ENCODE measurements at regions not wholly inside any gene's neighbourhood (a gene's known extent, or its start where the extent isn't known, plus 50 kb on each side); places are given as distances from the start of the nearest gene placed in this dataset.

GRCh38 chr5:130975299-130975698 lies 189.8 kb downstream of the HINT1 start:
- H3K36me3 ChIP-seq (ENCODE audit: insufficient read depth, low read length), result no peaks in the 10 kb centered on the region
- H3K27ac ChIP-seq, result no peak overlapping the region
- H3K9ac ChIP-seq (ENCODE audit: insufficient read length), result no peak overlapping the region
- DNase-seq (ENCODE audit: low read depth, low spot score), result no peak
- TF ChIP-seq POLR2AphosphoS5 (IDR thresholded peaks at IDR 0.05; ENCODE audit: borderline replicate concordance, low read depth, low read length) (no peak), FOXP2 (optimal IDR thresholded peaks at IDR 0.05; ENCODE audit: control extremely low read depth, extremely low read length, insufficient read depth) (no peak), EZH2 (IDR thresholded peaks at IDR 0.05) (no peak)
- no peaks in the 10 kb centered on the region for H3K9me3 ChIP-seq (ENCODE audit: low read depth, low read length)
- no peak overlapping the region for H3K4me3 ChIP-seq

DNA sequence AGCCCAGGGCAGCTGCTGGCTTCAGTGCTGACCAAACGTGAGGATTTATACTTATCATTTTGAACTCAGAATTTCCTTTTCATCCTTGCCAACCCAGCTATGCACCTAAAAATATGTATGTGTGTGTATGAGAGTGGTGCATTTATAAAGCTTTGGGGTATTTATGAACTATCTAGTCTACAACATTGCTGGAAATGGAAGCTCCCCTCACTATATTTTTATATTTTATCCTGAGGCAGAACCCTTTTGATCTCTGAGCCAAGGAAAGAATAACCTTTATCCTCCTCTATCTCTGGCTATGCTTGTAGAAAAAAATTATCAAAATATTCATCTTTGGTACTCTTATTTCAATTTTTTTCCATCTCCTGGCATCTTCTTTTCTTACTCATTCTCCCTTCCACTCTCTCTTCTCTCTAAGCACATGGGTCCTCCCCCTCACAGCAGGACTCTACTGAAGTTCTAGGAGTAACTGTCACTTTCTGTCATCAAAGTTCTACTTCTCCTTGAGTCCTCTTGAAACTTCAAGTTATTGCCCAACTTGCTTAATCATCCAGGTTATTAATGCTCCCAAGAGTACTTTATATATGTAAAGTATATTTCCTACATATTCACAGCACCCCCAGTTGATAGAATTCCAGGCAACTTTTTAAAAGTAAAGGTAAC lies 190.9 kb downstream of the HINT1 start:
- Histone ChIP-seq H3K27ac (no peak overlapping the region), H3K9me3 (ENCODE audit: low read depth, low read length) (no peaks in the 10 kb centered on the region), H3K4me3 (no peak overlapping the region), H3K9ac (ENCODE audit: insufficient read length) (no peak overlapping the region), H3K36me3 (ENCODE audit: insufficient read depth, low read length) (no peaks in the 10 kb centered on the region)
- TF ChIP-seq POLR2AphosphoS5 (IDR thresholded peaks at IDR 0.05; ENCODE audit: borderline replicate concordance, low read depth, low read length) (no peak), FOXP2 (optimal IDR thresholded peaks at IDR 0.05; ENCODE audit: control extremely low read depth, extremely low read length, insufficient read depth) (no peak), EZH2 (IDR thresholded peaks at IDR 0.05) (no peak)
- no peak for DNase-seq (ENCODE audit: low read depth, low spot score)

GRCh38 chr5:130966990-130967525 lies 198.0 kb downstream of the HINT1 start:
- no peaks in the 10 kb centered on the region for H3K36me3 ChIP-seq (ENCODE audit: insufficient read depth, low read length)
- TF ChIP-seq FOXP2 (optimal IDR thresholded peaks at IDR 0.05; ENCODE audit: control extremely low read depth, extremely low read length, insufficient read depth) (no peak), EZH2 (IDR thresholded peaks at IDR 0.05) (no peak), POLR2AphosphoS5 (IDR thresholded peaks at IDR 0.05; ENCODE audit: borderline replicate concordance, low read depth, low read length) (no peak)
- no peak for DNase-seq (ENCODE audit: low read depth, low spot score)
- H3K9ac ChIP-seq (ENCODE audit: insufficient read length), result no peak overlapping the region
- H3K4me3 ChIP-seq, result no peak overlapping the region
- H3K27ac ChIP-seq, result no peak overlapping the region
- no peaks in the 10 kb centered on the region for H3K9me3 ChIP-seq (ENCODE audit: low read depth, low read length)

DNA sequence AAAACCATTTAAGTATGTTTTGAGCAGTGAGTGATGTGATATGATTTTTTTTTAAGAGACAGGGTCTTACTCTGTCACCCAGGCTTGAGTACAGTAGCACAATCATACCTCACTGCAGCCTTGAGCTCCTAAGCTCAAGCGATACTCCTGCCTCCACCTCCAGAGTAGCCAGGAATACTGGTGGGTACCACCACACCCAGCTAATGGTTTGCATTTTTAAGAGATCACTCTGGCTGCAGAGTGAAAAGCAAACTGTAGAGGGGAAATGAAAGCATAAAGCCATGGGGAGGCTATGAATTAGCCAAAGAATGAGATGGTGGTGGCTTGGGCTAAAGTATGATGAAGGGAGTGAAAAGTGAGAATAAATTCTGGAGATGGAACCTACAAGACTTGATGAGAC lies 199.1 kb downstream of the HINT1 start:
- H3K9me3 ChIP-seq (ENCODE audit: low read depth, low read length), result no peaks in the 10 kb centered on the region
- no peak overlapping the region for H3K4me3 ChIP-seq
- H3K27ac ChIP-seq, result no peak overlapping the region
- no peaks in the 10 kb centered on the region for H3K36me3 ChIP-seq (ENCODE audit: insufficient read depth, low read length)
- H3K9ac ChIP-seq (ENCODE audit: insufficient read length), result no peak overlapping the region
- no peak for TF ChIP-seq FOXP2 (optimal IDR thresholded peaks at IDR 0.05; ENCODE audit: control extremely low read depth, extremely low read length, insufficient read depth)
- TF ChIP-seq POLR2AphosphoS5 (IDR thresholded peaks at IDR 0.05; ENCODE audit: borderline replicate concordance, low read depth, low read length), result no peak
- no peak for TF ChIP-seq EZH2 (IDR thresholded peaks at IDR 0.05)
- DNase-seq (ENCODE audit: low read depth, low spot score), result no peak

GRCh38 chr5:130965360-130965759 lies 199.7 kb downstream of the HINT1 start:
- TF ChIP-seq FOXP2 (optimal IDR thresholded peaks at IDR 0.05; ENCODE audit: control extremely low read depth, extremely low read length, insufficient read depth) (no peak), EZH2 (IDR thresholded peaks at IDR 0.05) (no peak), POLR2AphosphoS5 (IDR thresholded peaks at IDR 0.05; ENCODE audit: borderline replicate concordance, low read depth, low read length) (no peak)
- DNase-seq (ENCODE audit: low read depth, low spot score), result no peak
- Histone ChIP-seq H3K36me3 (ENCODE audit: insufficient read depth, low read length) (no peaks in the 10 kb centered on the region), H3K9ac (ENCODE audit: insufficient read length) (no peak overlapping the region), H3K4me3 (no peak overlapping the region), H3K27ac (no peak overlapping the region), H3K9me3 (ENCODE audit: low read depth, low read length) (no peaks in the 10 kb centered on the region)

DNA sequence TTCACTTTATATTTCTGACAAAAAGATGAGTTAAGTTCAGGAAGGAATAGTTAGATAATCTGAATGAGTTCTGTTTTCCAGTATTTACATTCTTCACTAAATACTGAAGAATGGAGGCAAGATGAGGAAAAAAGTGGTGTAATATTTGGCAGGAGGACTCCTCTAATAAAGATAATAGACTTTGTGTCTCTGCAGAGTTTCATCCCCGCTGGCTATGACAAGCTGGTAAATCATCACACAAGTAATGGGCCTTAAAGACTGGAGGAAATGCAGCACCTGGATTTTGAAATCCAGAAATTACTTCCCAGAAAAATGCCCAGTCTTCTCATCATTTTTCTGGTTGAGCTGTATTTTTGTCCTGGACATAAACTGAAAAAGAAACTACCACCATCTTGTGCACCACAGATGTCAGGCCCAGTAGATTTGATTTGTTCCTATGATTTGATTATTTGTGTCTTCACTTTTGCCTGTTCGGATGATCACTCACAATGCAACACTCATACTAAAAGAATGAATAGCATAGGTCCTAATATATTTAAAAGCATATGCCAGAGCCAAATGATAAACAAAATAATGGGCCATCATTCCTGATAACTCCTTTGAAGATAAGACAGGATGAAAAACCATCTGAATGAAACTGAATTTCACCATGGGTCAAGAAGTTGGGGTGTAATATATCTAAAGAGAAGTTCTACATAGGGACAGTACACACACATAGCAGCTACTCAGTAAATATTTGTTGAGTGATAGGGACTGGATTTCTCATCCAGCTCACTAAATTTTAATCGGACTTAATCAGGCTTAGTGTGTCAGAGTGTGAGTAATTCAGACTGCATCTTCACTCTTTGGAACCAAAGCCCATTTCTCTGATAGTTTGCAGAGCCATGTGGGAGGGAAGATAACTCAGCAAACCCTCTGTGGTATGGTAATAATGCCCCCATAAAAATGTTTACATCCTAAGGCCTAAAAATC lies 200.5 kb downstream of the HINT1 start:
- H3K4me3 ChIP-seq, result no peak overlapping the region
- no peak overlapping the region for H3K9ac ChIP-seq (ENCODE audit: insufficient read length)
- no peak for TF ChIP-seq EZH2 (IDR thresholded peaks at IDR 0.05)
- TF ChIP-seq FOXP2 (optimal IDR thresholded peaks at IDR 0.05; ENCODE audit: control extremely low read depth, extremely low read length, insufficient read depth), result no peak
- TF ChIP-seq POLR2AphosphoS5 (IDR thresholded peaks at IDR 0.05; ENCODE audit: borderline replicate concordance, low read depth, low read length), result no peak
- H3K27ac ChIP-seq, result no peak overlapping the region
- no peak for DNase-seq (ENCODE audit: low read depth, low spot score)
- H3K9me3 ChIP-seq (ENCODE audit: low read depth, low read length), result no peaks in the 10 kb centered on the region
- no peaks in the 10 kb centered on the region for H3K36me3 ChIP-seq (ENCODE audit: insufficient read depth, low read length)

GRCh38 chr5:130963798-130964197 lies 201.3 kb downstream of the HINT1 start:
- no peaks in the 10 kb centered on the region for H3K9me3 ChIP-seq (ENCODE audit: low read depth, low read length)
- no peak for DNase-seq (ENCODE audit: low read depth, low spot score)
- TF ChIP-seq POLR2AphosphoS5 (IDR thresholded peaks at IDR 0.05; ENCODE audit: borderline replicate concordance, low read depth, low read length) (no peak), FOXP2 (optimal IDR thresholded peaks at IDR 0.05; ENCODE audit: control extremely low read depth, extremely low read length, insufficient read depth) (no peak), EZH2 (IDR thresholded peaks at IDR 0.05) (no peak)
- no peak overlapping the region for H3K27ac ChIP-seq
- no peak overlapping the region for H3K4me3 ChIP-seq
- no peak overlapping the region for H3K9ac ChIP-seq (ENCODE audit: insufficient read length)
- H3K36me3 ChIP-seq (ENCODE audit: insufficient read depth, low read length), result no peaks in the 10 kb centered on the region

DNA sequence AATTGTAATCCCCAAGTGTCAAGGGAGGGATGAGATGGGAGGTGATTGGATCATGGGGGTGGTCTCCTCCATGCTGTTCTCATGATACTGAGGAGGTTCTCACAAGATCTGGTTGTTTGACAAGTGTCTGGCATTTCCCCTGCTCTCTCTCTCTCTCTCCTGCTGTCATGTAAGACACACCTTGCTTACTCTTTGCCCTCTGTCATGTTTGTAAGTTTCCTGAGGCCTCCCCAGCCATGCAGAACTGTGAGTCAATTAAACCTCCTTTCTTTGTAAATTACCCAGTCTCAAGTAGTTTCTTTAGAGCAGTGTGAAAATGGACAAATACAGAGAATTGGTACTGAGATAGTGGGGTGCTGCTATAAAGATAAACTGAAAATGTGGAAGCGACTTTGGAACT lies 207.9 kb downstream of the HINT1 start:
- TF ChIP-seq FOXP2 (optimal IDR thresholded peaks at IDR 0.05; ENCODE audit: control extremely low read depth, extremely low read length, insufficient read depth) (no peak), EZH2 (IDR thresholded peaks at IDR 0.05) (no peak), POLR2AphosphoS5 (IDR thresholded peaks at IDR 0.05; ENCODE audit: borderline replicate concordance, low read depth, low read length) (no peak)
- no peak for DNase-seq (ENCODE audit: low read depth, low spot score)
- H3K27ac ChIP-seq, result no peak overlapping the region
- no peak overlapping the region for H3K9ac ChIP-seq (ENCODE audit: insufficient read length)
- no peaks in the 10 kb centered on the region for H3K9me3 ChIP-seq (ENCODE audit: low read depth, low read length)
- no peaks in the 10 kb centered on the region for H3K36me3 ChIP-seq (ENCODE audit: insufficient read depth, low read length)
- no peak overlapping the region for H3K4me3 ChIP-seq
